Trophoblast cell (in vitro differentiated cells and primary cell): ENCODE measurements at regions not wholly inside any gene's neighbourhood (a gene's known extent, or its start where the extent isn't known, plus 50 kb on each side); places are given as distances from the start of the nearest gene placed in this dataset.

Experiments
- DNase-seq, 2 donors: peaks; one replicate each; pipeline ENCODE4 v3.0.0-alpha.2; 2016
- H2AFZ ChIP-seq: 2 replicates; pipeline ENCODE4 v1.6.1; 2013; ENCODE audit warnings: low read length, moderate library complexity, mild to moderate bottlenecking; ENCODE audit not compliant: insufficient read depth, poor library complexity
- H2AK5ac ChIP-seq: 2 replicates; pipeline ENCODE4 v1.6.1; 2013; ENCODE audit warnings: mild to moderate bottlenecking, low read length
- H2BK120ac ChIP-seq: 2 replicates; pipeline ENCODE4 v1.6.1; 2013; ENCODE audit warnings: low read length, mild to moderate bottlenecking, moderate library complexity; ENCODE audit not compliant: insufficient read depth, poor library complexity
- H2BK12ac ChIP-seq: 2 replicates; pipeline ENCODE4 v1.6.1; 2013; ENCODE audit warnings: mild to moderate bottlenecking, low read length, moderate library complexity
- H2BK5ac ChIP-seq: 2 replicates; pipeline ENCODE4 v1.6.1; 2013; ENCODE audit warnings: low read length, low read depth, moderate library complexity, mild to moderate bottlenecking; ENCODE audit not compliant: poor library complexity
- H3K14ac ChIP-seq: 2 replicates; pipeline ENCODE4 v1.6.1; 2013; ENCODE audit warnings: mild to moderate bottlenecking, low read length
- H3K18ac ChIP-seq: 2 replicates; pipeline ENCODE4 v1.6.1; 2013; ENCODE audit warnings: mild to moderate bottlenecking, low read length
- H3K23ac ChIP-seq: 2 replicates; pipeline ENCODE4 v1.6.1; 2013; ENCODE audit warnings: low read length
- H3K27ac ChIP-seq: 2 replicates; pipeline ENCODE4 v1.5.1; 2013; ENCODE audit warnings: low read depth, mild to moderate bottlenecking, inconsistent platforms, low read length, moderate library complexity
- H3K27me3 ChIP-seq: 2 replicates; pipeline ENCODE4 v1.6.1; 2013; ENCODE audit warnings: inconsistent platforms, mild to moderate bottlenecking, low read length, moderate library complexity; ENCODE audit not compliant: insufficient read depth
- H3K36me3 ChIP-seq, 2 experiments: 1 replicate in 1 of 2; 2 replicates in 1 of 2; pipeline ENCODE4 v1.6.1; 2013; ENCODE audit warnings: low read length in 2 of 2, mild to moderate bottlenecking in 2 of 2, moderate library complexity in 1 of 2; ENCODE audit not compliant: insufficient read depth in 2 of 2, control insufficient read depth in 1 of 2
- H3K4ac ChIP-seq: 2 replicates; pipeline ENCODE4 v1.6.1; 2013; ENCODE audit warnings: low read depth, mild to moderate bottlenecking, low read length, moderate library complexity
- H3K4me1 ChIP-seq, 2 experiments: 1 replicate in 1 of 2; 2 replicates in 1 of 2; pipeline ENCODE4 v1.6.1; 2013; ENCODE audit warnings: low read length in 2 of 2, mild to moderate bottlenecking in 2 of 2, moderate library complexity in 1 of 2; ENCODE audit not compliant: insufficient read depth in 2 of 2, control insufficient read depth in 1 of 2
- H3K4me2 ChIP-seq: 2 replicates; pipeline ENCODE4 v1.6.1; 2013; ENCODE audit warnings: inconsistent platforms, mild to moderate bottlenecking, low read length, moderate library complexity
- H3K4me3 ChIP-seq: 2 replicates; pipeline ENCODE4 v1.5.1; 2013; ENCODE audit warnings: mild to moderate bottlenecking, low read depth, low read length, inconsistent platforms
- H3K79me1 ChIP-seq: one replicate; pipeline ENCODE4 v1.6.1; 2013; ENCODE audit warnings: low read length
- H3K79me2 ChIP-seq: 2 replicates; pipeline ENCODE4 v1.6.1; 2013; ENCODE audit warnings: low read length, mild to moderate bottlenecking; ENCODE audit not compliant: control insufficient read depth, insufficient read depth, poor library complexity
- H3K9ac ChIP-seq: 2 replicates; pipeline ENCODE4 v1.6.1; 2013; ENCODE audit warnings: mild to moderate bottlenecking, low read length
- H3K9me3 ChIP-seq: 2 replicates; pipeline ENCODE4 v1.6.1; 2013; ENCODE audit warnings: low read depth, mild to moderate bottlenecking, control low read depth, inconsistent platforms, low read length; ENCODE audit not compliant: insufficient read depth
- H4K12ac ChIP-seq: 2 replicates; pipeline ENCODE4 v1.6.1; 2013; ENCODE audit warnings: low read depth, mild to moderate bottlenecking, low read length, moderate library complexity
- H4K8ac ChIP-seq: 2 replicates; pipeline ENCODE4 v1.6.1; 2013; ENCODE audit warnings: low read depth, mild to moderate bottlenecking, low read length, moderate library complexity
- H4K91ac ChIP-seq: one replicate; pipeline ENCODE4 v1.6.1; 2013; ENCODE audit warnings: low read depth, mild to moderate bottlenecking, low read length, moderate library complexity
- WGBS: extraction: QIAGEN DNeasy Blood & Tissue Kit; methylation state at CpG from one replicate; pipeline ENCODE4 v1.1.7; 2013; ENCODE audit warnings: missing lambda C conversion rate; ENCODE audit not compliant: insufficient read length, insufficient coverage; ENCODE audit errors: extremely low coverage; 5-methylcytosine and 5-hydroxymethylcytosine counted together

- no peak overlapping the region for H4K12ac ChIP-seq
Measured at GRCh38 chr11:128161436-128161835, 425.9 kb downstream of the ETS1 start.

GRCh38 chr11:128158860-128159259 lies 428.5 kb downstream of the ETS1 start:
- H2BK12ac ChIP-seq = peak overlapping the region; percentile 31
- H3K4me3 ChIP-seq = no peak overlapping the region
- H3K9ac ChIP-seq = no peak overlapping the region
- no peak overlapping the region for H3K4me2 ChIP-seq
- H3K79me2 ChIP-seq = no peaks in the 10 kb centered on the region
- H3K27me3 ChIP-seq = no peaks in the 10 kb centered on the region
- no peak overlapping the region for H3K23ac ChIP-seq
- no peak overlapping the region for H2AFZ ChIP-seq
- H3K27ac ChIP-seq = no peak overlapping the region
- H3K18ac ChIP-seq = no peak overlapping the region
- H3K4me1 ChIP-seq = peaks cover 0 to under 1% of the 10 kb centered on the region in 2 experiments
- H2BK120ac ChIP-seq = no peak overlapping the region
- H4K8ac ChIP-seq = no peak overlapping the region
- no peak overlapping the region for H4K91ac ChIP-seq
- H2BK5ac ChIP-seq = no peak overlapping the region
- no peak overlapping the region for H3K4ac ChIP-seq
- no peaks in the 10 kb centered on the region for H3K9me3 ChIP-seq
- peaks cover 2% of the 10 kb centered on the region for H3K79me1 ChIP-seq
- H3K14ac ChIP-seq = no peak overlapping the region
- H4K12ac ChIP-seq = no peak overlapping the region
- no peak for DNase-seq
- H2AK5ac ChIP-seq = no peak overlapping the region
- H3K36me3 ChIP-seq = no peaks in the 10 kb centered on the region
- WGBS = no CpG with 5 or more reads among the region's 4 CpGs

More at GRCh38 chr11:128161436-128161835, 425.9 kb downstream of the ETS1 start:
- WGBS = no CpG with 5 or more reads among the region's 1 CpG
- Histone ChIP-seq H3K36me3 (no peaks in the 10 kb centered on the region), H3K23ac (no peak overlapping the region), H3K4me3 (no peak overlapping the region), H2BK5ac (no peak overlapping the region), H2BK12ac (no peak overlapping the region), H3K79me2 (no peaks in the 10 kb centered on the region), H4K91ac (no peak overlapping the region), H3K14ac (no peak overlapping the region), H3K4me1 (no peaks in the 10 kb centered on the region), H3K4me2 (no peak overlapping the region), H2AFZ (no peak overlapping the region), H4K8ac (no peak overlapping the region), H3K79me1 (no peaks in the 10 kb centered on the region), H2AK5ac (no peak overlapping the region), H3K27ac (no peak overlapping the region), H2BK120ac (no peak overlapping the region), H3K9me3 (no peaks in the 10 kb centered on the region), H3K27me3 (no peaks in the 10 kb centered on the region), H3K18ac (no peak overlapping the region), H3K9ac (no peak overlapping the region), H3K4ac (no peak overlapping the region)
- no peak for DNase-seq

GRCh38 chr11:128157423-128158298 lies 429.7 kb downstream of the ETS1 start:
- Histone ChIP-seq H3K4ac (no peak overlapping the region), H3K4me3 (no peak overlapping the region), H3K36me3 (no peaks in the 10 kb centered on the region), H3K4me1 (peaks cover 0 to 2% of the 10 kb centered on the region in 2 experiments), H3K9ac (no peak overlapping the region), H3K4me2 (peak overlapping the region; percentile 54), H2BK12ac (no peak overlapping the region), H4K8ac (no peak overlapping the region), H3K23ac (no peak overlapping the region), H4K91ac (no peak overlapping the region), H3K27me3 (no peaks in the 10 kb centered on the region), H3K79me2 (no peaks in the 10 kb centered on the region), H2BK5ac (no peak overlapping the region), H3K27ac (no peak overlapping the region), H3K18ac (no peak overlapping the region), H3K79me1 (peaks cover 2% of the 10 kb centered on the region), H2AFZ (no peak overlapping the region), H2BK120ac (no peak overlapping the region), H3K14ac (no peak overlapping the region), H2AK5ac (no peak overlapping the region), H4K12ac (no peak overlapping the region), H3K9me3 (no peaks in the 10 kb centered on the region)
- DNase-seq = peak; percentile 75 to 94
- WGBS = no CpG with 5 or more reads among the region's 5 CpGs

- Histone ChIP-seq H4K8ac (no peak overlapping the region), H3K27me3 (no peaks in the 10 kb centered on the region), H3K27ac (no peak overlapping the region), H3K4ac (no peak overlapping the region), H3K79me2 (no peaks in the 10 kb centered on the region), H2AK5ac (no peak overlapping the region), H3K18ac (no peak overlapping the region), H2BK5ac (no peak overlapping the region), H3K23ac (no peak overlapping the region), H3K36me3 (no peaks in the 10 kb centered on the region), H4K12ac (no peak overlapping the region), H3K4me1 (peaks cover 0 to 2% of the 10 kb centered on the region in 2 experiments), H2AFZ (no peak overlapping the region), H3K9ac (no peak overlapping the region), H3K14ac (no peak overlapping the region), H3K9me3 (no peaks in the 10 kb centered on the region), H2BK12ac (no peak overlapping the region), H2BK120ac (no peak overlapping the region), H3K4me3 (no peak overlapping the region), H3K4me2 (no peak overlapping the region), H4K91ac (no peak overlapping the region), H3K79me1 (peaks cover 2% of the 10 kb centered on the region)
- no peak for DNase-seq
- WGBS = no CpG with 5 or more reads among the region's 3 CpGs
Measured at GRCh38 chr11:128156486-128156885, 430.9 kb downstream of the ETS1 start.
